ENCODE measurements at regions not wholly inside any gene's neighbourhood (a gene's known extent, or its start where the extent isn't known, plus 50 kb on each side); places are given as distances from the start of the nearest gene placed in this dataset.

DNA sequence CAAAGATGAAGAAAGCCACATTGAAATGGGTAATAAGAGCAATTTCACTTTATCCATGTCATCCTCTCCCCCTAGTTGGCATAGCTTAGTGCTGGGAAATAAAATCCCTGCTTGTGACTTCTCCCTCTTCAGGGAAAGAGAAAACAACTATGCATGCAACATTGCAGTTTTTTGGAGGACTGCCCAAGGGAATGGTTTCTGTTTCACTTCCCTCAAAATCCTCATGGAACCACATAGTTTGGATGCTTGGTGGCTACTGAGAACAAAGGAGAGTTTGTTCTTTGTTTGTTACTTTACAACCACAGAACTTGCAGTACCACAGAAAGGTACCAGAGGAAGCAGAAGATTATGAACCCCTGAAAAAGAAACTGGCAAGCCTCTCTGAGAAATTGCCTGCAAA is 384.6 kb upstream of the RORA start:
- TF ChIP-seq, protein P1, sequence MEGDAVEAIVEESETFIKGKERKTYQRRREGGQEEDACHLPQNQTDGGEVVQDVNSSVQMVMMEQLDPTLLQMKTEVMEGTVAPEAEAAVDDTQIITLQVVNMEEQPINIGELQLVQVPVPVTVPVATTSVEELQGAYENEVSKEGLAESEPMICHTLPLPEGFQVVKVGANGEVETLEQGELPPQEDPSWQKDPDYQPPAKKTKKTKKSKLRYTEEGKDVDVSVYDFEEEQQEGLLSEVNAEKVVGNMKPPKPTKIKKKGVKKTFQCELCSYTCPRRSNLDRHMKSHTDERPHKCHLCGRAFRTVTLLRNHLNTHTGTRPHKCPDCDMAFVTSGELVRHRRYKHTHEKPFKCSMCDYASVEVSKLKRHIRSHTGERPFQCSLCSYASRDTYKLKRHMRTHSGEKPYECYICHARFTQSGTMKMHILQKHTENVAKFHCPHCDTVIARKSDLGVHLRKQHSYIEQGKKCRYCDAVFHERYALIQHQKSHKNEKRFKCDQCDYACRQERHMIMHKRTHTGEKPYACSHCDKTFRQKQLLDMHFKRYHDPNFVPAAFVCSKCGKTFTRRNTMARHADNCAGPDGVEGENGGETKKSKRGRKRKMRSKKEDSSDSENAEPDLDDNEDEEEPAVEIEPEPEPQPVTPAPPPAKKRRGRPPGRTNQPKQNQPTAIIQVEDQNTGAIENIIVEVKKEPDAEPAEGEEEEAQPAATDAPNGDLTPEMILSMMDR (IDR thresholded peaks at IDR 0.05; ENCODE audit: low read depth, low read length): no peak
- no peak for TF ChIP-seq EZH2phosphoT487 (IDR thresholded peaks at IDR 0.05; ENCODE audit: low read depth)

Data from OCI-LY3 (cell line).